ENCODE measurements at regions not wholly inside any gene's neighbourhood (a gene's known extent, or its start where the extent isn't known, plus 50 kb on each side); places are given as distances from the start of the nearest gene placed in this dataset.

DNA sequence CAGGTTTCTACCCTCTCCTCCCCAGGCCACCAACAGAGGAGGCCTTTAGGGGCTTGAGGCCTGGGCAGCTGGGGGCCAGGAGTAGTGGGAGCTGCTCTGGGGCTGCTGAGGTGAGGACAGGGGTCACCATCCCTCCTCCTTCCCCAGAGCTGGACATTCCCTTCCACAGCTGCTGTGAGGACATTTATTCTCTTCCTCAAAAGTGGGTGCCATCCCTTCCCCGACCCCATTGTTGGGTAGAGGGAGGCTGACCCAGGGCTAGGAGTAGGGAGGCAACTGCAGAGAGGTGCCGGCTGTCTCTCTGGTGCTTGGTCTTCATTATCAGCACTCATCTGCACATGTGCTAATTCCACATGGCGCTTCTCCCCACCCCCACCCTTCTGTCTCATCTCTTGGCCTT is 113.9 kb upstream of the FBXL7 start:
- TF ChIP-seq CTCF (IDR thresholded peaks at IDR 0.05) (no peak), POLR2A (IDR thresholded peaks at IDR 0.05; ENCODE audit: low read depth) (no peak), POLR2AphosphoS5 (IDR thresholded peaks at IDR 0.05) (no peak), EP300 (IDR thresholded peaks at IDR 0.05) (no peak)

All from esophagus muscularis mucosa (tissue), 4 donors.